ENCODE measurements at regions not wholly inside any gene's neighbourhood (a gene's known extent, or its start where the extent isn't known, plus 50 kb on each side); places are given as distances from the start of the nearest gene placed in this dataset.
A peak's percentile ranks its signal among the peaks of the same experiment; 100 is the strongest.
"Not testable (repeated sequence)": the region's sequence is repeated elsewhere in the genome, so short reads cannot be mapped to it uniquely, and the experiment has no call there.

DNA sequence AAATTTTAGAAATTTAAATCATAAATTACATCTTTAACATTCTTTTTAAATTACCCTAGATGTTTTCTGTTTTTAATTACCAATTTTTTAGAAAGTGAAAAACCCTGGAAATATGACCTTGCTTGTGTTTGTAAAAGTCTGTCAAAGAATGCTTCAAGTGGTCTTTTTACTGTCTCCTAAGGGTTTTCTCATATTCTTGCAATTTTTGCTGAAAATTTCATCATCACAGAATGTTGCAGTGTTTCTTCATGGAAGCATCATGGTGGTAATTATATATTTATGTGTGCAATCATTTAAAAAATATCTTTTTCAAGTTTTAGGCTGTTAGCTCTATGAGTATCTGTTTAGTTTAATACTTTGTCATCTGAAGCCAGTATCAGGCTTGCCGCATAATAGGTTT, 178.2 kb downstream of the HDGFL1 start:
- DNase-seq (ENCODE audit: low read depth in 2 of 2) = no peak

DNA sequence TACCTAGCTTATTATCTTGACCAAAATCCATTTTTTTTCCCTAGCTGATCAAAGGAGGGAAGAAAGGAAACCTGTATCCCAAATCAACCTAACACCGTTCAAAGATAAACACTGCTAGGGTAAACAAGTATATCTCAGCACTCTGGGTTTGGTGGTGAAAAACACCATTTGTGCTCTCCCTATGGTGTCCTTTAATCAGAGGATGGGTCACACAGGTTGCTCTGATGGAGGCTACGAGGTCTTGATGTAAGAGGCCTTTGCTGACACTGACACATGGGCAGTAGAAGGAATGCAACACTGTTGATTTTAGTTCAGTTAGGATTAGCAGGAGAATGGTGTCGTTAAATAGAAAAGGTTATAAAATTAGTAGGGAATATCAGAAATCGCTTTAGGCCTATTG, 179.3 kb downstream of the HDGFL1 start:
- no peak for DNase-seq (ENCODE audit: low read depth in 2 of 2)

DNA sequence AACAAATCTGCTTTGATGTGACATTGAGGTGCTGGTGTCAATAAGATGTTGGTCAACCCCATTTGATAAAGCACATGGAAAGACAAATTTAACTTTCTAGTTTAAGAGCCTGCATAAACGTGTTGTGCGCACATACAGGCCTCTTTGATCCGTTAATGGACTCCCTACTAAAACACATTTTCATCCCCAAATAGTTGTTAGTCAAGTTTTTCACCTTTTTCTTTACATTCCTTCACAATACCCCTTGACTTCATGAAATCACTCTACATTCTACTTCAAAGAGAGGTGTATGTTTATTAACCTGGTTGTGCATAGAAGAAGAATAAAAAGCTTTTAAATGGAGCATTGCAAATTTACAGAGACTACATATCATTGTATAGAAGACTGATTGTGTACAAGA, 180.3 kb downstream of the HDGFL1 start:
- no peak for DNase-seq (ENCODE audit: low read depth in 2 of 2)

DNA sequence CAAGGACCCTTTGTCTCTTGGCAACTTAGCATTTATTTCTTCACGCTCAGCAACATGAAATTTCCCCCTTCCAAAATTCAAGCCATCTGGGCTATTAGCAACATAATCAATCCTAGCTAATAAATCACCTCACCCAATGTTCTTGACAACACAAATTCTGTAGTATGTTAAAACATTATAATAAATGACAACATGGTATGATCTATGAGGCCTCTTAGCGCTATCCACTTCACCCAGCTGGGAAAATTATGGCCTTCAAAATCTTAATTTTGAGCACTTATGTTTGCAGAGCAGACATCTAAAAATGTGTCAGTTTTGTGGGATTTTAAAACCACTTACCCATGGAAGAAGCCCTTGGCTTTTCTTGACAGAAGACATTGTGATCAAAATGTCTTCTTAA, 181.9 kb downstream of the HDGFL1 start:
- no peak for DNase-seq (ENCODE audit: low read depth in 2 of 2)

DNA sequence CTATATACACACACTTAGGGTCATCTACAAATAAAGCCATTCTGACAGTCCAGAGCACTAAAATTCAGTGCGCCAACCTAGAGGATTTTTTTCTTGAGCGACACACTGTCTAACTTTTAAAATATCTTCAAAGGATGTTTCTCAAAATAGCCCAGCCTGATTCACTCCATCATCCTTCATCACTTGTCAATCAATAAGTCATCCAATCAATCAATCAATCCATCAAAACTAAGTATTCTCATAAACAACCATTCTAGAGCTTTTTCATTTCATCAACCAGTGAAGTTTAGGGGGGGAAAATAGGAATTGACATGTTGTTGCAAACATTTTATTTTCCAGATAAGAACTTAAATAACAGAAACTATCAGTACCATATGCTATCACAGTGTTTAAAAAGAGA, 183.2 kb downstream of the HDGFL1 start:
- DNase-seq (ENCODE audit: low read depth in 2 of 2) = no peak

DNA sequence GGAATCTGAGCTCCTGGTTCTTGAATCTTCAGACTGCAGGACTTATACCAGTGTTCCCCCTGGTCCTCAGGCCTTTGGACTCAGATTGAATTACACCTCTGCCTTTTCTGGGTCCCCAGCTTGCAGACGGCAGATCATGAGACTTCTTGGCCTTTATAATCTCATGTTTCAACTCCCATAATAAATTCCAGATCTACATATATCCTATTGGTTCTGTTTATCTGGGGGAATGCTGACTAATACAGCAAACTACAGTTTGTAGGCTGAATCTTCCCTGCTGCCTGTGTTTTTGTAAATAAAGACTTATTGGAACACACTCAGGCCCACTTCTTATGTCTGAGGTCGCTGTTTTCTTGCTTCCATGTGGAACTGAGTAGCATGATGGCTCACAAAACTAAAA, 184.7 kb downstream of the HDGFL1 start:
- no peak for DNase-seq (ENCODE audit: low read depth in 2 of 2)

DNA sequence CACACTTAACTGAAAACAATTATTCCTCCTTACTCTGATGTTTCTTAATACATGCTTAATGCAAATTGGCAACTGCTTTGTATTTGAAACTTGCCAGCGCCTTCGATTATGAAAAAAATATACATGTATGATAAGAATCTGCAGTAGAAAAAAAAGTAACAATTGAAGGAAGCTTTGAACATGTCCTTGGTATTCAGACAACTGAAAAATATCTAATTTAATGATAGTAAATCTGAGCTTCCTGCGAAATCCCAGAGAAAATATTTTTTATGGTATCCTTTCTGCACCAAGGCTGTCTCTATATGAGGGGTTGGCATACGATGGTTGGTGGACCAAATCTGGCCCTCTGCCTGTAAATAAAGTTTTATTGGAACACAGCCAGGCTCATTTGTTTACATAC, 186.2 kb downstream of the HDGFL1 start:
- peak; percentile 5 to 10 for DNase-seq (ENCODE audit: low read depth in 2 of 2)

DNA sequence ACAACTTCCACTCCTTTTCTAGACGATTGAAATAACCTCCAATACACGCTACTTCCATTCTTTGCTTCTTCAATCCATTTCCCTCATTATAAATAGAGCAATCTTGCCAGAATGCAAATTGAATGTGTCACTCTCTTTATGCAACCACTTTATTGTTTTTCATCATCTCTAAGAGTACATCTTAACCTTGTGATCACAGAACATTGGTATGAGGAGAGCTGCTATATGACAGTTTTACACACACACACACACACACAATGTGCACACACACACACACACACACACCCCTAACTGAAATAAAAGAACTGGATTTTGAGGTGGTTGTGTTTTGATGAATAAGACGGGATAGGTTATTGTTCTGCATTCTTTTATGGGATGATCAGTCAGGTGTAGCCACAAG, 187.0 kb downstream of the HDGFL1 start:
- DNase-seq (ENCODE audit: low read depth in 2 of 2) = no peak

DNA sequence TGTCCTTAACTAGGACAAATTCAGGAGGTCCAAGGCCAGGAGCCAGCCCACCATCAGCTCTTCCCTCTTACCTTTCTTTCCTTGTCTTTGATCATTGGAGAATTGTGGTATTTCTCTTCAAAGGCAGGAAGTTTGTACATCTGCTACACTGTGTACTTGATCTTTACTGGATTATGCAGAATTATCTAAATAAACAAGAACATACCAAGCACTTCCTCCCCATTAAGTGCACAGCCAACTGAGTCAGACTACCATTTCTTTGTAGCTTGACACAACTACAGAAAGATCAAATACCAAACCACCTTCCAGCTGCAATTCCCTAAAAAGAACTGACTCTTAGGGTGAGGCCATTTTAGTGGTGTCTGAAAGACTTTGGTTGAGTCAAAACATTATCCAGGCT, 195.1 kb downstream of the HDGFL1 start:
- peak in 1 of 2 donors; percentile 38 for DNase-seq (ENCODE audit: low read depth in 2 of 2)

DNA sequence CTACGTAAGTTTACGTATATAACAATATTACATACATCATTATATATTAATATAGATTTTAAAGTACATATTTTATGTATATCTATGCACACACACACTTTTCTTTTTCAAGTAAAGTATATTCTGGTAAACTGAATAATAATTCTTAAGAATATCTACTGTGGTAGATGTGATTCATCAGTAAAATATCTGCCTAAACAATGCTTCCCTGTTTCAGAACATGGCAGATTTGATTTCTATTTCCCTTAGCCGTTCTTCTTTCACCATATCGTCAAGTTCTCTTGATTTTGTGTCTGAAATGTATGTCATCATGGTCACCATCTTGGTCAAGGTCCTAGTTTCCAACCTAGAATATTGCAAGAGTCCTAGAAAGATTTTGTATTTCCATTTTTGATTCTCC, 195.6 kb downstream of the HDGFL1 start:
- DNase-seq (ENCODE audit: low read depth in 2 of 2) = peak in 1 of 2 donors; percentile 9

DNA sequence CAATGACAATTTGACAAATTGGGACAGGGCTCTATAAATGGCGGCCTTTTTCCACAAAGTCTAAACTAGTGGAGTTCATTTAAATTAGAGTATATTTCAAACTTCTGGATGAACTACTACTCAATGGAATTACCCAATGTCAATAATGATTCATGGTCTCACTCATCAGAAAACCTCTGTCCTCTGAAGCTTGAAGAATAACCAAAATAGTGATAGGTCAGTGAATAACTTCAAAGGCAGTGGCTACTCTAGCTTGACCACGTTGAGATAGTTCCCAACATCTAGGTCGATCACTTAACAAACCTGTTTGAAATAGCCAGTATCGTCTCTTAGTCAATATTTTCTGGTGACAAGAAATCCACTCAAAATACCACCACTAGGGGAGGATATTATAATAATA, 197.6 kb downstream of the HDGFL1 start:
- DNase-seq (ENCODE audit: low read depth in 2 of 2) = peak in 1 of 2 donors; percentile 4

DNA sequence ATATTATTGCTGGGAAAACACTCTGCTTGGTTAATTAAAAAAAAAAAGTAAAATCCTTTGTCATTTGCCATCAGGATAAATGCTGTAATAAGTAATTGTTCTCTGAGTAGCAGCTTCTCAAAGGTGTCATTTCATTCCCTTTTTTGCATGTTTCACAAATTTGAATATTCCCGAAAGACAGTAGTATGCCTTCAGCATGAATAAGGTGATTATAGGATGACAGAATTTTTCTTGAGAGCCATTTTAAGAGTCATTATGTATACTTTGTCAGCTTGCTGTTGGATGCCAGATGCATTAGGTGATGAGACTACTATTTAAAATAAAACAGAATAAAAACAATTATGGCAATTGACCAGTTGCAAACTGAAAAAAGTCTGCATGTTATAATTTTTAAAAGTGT, 200.7 kb downstream of the HDGFL1 start:
- no peak for DNase-seq (ENCODE audit: low read depth in 2 of 2)

DNA sequence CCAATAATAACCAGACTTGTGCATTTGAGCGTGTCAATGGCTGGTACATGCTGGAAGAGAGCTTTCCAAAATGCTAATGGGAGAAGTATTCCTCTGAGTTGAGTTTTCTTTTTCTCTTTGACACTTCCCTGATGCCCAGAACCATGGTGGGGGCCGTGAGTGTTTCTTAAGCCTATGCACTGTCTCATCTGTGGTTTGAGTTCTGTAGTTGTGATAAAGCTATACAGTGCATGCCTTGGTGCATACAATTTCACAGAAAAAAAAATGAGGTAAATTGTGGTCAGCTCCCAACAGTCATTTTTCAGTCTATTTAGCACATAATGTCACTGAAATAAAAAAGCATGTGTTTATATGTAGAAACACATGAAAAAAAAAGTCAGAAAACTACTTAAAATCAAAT, 204.8 kb downstream of the HDGFL1 start:
- no peak for DNase-seq (ENCODE audit: low read depth in 2 of 2)

DNA sequence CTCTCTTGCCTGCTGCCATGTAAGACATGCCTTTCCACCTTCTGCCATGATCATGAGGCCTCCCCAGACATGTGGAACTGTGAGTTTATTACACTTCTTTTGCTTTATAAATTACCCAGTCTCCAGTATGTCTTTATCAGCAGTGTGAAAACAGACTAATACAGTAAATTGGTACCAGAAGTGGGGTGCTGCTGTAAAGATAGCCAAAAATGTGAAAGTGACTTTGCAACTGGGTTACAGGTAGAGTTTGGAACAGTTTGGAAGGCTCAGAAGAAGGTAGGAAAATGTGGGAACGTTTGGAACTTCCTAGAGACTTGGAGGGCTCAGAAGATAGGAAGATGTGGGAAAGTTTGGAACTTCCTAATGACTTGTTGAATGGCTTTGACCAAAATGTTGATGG, 209.1 kb downstream of the HDGFL1 start:
- DNase-seq (ENCODE audit: low read depth in 2 of 2) = not testable (repeated sequence)

DNA sequence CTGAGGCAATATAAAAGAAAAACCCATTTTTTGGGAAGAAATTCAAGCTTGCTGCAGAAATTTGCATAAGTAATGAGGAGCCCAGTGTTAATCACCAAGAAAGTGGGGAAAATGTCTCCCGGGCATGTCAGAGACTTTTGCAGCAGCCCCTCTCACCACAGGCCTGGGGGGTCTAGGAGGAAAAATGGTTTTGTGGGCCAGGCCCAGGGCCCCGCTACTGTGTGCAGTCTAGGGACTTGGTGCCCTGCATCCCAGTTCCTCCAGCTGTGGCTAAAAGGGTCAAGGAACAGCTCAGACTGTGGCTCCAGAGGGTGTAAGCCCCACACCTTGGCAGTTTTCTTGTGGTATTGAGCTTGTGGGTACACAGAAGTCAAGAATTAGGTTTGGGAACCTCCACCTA, 209.7 kb downstream of the HDGFL1 start:
- DNase-seq (ENCODE audit: low read depth in 2 of 2) = no peak

DNA sequence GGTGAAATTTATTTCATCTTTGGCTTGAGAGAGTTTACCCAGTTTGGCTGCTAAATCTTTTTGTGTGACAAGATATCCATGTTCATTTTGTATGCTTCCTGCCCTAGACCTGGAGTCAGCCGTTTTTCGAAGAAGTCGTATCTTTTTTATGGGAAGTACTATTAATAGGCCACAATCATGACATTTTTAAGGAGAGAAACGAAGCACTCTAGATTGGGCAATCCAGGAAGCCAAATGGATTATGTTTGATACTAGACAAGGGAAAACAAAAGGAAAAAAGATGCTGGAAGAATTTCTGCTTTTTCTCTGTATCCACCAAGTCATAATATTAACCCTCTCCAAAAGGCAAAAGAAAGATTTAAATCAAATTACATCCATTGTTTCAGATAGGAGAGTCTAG, 214.6 kb downstream of the HDGFL1 start:
- no peak for DNase-seq (ENCODE audit: low read depth in 2 of 2)

DNA sequence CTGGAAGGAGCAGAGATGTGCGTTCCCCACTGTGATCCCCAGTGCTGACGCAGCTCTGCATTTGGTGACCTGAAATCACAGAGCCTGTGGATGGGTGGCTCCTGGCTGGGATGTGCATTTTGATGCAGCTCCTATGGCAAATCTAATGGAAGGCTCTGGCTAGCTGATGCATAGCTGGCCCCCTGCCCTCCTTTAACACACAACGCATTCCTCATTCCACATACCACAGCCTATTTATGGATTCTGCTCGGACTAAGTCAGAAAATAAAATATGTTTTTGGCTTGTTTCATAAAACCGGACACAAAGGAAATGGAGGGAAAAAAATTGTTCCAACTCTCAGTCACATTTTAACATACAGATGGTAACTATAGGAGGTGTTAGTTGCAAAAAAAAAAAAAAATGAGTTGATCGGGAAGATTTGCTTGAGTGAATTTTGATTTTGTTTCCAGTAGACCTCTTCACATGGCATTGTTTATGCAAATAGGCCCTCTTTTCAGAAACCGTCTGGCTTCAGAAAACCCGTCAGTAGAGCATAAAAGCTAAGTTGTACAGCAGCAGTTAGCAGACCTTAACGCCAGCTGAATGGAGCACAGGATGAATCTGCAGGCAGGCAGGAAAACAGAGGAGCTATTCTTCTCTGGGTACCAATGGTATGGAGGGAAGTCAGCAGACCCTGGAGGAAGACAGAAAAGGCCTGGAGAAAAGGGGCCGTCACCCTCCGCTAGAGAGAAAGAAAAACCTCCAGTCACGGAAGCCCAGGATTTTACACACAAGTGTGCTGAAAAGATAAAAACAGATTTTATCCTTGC, 215.4 kb downstream of the HDGFL1 start:
- DNase-seq (ENCODE audit: low read depth in 2 of 2) = peak in 1 of 2 donors; percentile 21

DNA sequence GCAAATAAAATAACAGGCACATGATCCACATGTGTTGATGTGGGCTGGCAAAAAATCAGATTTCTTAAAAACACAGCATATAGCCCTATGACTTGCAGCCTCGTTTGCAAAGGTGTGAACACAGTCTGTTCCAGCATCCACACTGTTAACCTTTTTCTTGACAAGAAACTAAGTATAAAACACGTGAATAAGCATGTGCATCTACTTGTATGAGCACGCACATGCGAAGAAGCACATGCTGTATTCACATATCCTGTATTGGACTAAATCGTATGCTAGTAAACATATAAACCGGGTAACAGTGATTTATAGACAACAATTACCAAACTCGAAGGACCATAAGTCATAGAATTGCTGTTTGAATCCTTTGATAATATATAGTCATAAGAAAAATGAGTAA, 218.7 kb downstream of the HDGFL1 start:
- no peak for DNase-seq (ENCODE audit: low read depth in 2 of 2)

DNA sequence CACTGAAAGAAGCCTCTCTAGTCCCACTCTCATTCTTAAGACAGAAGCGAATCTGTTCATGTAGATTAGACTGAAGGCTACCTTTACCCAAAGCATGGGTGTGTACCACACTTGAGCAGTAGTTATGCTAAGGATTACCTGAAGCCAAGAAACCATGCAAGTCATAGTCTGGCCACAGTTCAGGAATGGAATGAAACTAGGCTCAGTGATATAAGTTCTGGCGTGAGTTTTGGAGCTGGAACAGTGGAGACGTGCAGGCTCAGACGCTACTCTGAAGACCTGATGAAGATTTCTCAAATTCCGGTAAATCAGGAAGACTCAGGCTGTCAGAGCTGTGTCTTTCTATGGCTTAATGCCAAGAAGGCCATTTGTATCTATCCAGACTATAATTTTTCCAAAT, 219.9 kb downstream of the HDGFL1 start:
- DNase-seq (ENCODE audit: low read depth in 2 of 2) = no peak

DNA sequence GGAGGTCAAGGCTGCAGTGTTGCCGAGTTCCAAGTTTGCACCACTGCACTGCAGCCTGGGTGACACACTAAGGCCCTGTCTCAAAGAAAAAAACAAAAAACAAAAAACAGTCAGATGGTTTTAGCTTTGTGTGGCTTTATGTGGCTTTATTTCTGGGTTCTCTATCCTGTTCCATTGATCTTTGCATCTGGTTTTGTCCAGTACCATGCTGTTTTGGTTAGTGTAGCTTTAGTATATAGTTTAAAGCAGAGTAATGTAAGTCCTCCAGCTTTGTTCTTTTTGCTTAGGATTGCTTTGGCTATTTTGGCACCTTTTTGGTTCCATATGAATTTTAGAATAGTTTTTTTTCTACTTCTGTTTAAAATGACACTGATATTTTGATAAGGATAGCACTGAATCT, 225.5 kb downstream of the HDGFL1 start:
- DNase-seq (ENCODE audit: low read depth in 2 of 2) = no peak

DNA sequence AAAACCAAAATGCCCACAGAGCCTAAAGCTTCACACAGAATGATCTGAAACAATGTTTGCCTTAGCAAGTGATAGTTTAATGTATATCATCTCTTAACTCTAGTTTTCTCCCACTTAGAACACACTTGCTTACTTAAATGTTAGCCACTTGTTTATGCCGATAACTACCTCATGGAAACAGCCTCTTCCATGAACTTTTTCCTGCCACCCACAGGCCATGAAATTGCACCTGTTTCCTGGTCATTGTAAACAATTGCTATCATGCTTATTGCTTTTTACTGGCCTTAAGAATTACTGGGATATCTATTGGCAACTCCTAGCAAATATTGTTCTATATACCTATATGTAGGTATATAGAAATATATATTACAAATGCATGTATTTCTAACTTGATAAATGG, 231.1 kb downstream of the HDGFL1 start:
- DNase-seq (ENCODE audit: low read depth in 2 of 2) = peak; percentile 35 to 57

DNA sequence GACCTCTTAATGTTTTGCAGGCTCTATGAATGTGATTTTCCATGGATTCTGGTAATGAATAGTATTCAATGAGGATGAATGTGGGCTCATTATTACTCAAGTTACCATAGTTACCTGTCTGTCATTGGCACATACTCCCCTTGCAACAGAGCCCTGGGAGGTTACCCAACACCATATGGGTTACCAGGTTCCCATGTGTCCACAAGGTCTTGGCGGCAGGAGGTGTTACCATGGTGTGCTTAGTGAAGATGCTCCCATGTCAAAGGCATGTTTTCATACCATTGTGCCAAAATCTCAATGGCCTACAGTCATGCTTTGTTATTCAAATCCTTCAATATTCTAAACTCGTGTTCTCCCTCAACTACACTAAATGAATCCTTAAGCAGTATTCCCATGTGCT, 232.5 kb downstream of the HDGFL1 start:
- peak in 1 of 2 donors; percentile 18 for DNase-seq (ENCODE audit: low read depth in 2 of 2)

DNA sequence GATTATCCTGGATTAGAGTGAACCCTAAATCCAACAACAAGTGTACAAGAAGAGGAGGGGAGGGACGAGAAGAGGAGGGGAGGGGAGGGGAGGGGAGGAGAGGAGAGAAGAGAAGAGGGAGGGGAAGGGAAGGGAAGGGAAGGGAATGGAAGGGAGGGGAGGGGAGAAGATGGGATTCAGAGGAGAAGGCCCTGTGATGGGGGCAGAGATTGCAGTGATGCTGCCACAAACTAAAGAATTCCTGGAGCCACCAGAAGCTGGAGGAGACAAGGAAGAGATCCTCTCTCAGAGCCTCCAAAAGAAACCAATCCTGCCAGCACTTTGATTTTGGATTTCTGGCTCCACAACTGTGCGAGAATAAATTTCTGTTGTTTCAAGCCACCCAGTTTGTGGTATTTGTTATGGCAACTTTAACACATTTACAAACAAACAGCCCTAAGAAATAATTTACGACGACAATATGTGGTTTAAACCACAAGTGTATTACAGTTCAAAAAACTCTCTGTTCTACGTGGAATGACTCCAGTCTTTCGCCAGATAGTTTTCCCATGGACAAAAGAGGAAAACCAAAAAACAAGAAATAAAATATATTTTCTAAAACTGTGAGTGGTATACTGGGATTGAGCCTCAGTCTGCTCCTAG, 235.4 kb downstream of the HDGFL1 start:
- DNase-seq (ENCODE audit: low read depth in 2 of 2) = no peak
